ENCODE measurements at regions not wholly inside any gene's neighbourhood (a gene's known extent, or its start where the extent isn't known, plus 50 kb on each side); places are given as distances from the start of the nearest gene placed in this dataset.

DNA sequence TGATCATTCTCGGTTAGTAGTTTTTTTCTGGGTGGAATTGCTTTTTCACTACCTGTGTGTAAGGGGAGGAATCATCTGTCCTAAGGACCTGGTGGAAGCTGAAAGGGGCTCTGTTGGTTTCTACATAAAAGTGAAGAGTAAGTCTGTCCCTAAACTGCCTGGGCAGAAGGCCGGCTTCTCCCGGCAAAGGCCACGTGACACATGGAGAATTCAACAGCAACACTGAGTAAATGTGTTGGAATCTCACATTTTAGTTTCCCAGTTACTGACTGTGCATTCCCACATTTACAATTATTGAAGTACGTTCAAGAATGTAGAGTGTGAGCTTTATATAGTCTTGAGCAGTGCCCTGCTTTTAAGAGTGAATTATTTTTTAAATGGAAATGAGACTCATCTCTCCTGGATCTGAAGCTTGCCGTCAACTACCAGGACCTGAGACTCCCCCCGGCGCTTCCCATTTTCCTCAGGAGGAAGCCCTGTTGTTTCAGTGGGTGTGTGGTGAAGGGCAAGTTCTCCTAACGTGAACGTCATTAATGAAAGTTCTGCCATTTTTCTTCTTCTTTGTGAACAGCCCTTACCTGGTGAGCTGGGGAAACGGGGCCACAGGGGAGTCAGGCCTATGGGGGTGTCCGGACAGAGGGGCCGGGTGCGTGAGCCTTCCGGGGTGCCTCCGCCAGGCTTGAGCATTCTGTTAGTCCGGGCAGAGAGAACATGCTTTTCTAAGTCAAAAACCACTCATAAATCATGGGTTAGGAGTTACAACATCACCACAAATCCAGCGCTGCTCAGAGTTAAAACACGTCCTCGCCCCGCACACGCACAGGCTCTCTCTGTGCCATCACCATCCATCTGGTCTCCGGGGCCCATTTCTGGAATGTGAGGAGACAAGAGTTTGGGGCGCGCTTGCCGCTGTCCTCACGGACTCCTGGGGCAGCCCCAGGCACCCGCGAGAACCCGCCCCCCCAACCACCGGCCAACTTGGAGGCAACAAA lies 56.6 kb upstream of the SMOC2 start:
- Histone ChIP-seq H3K4me1 (ENCODE audit: control insufficient read depth, insufficient read depth, low read length) (no peaks in the 10 kb centered on the region), H3K4me3 (ENCODE audit: low read length) (no peak overlapping the region), H3K9me3 (ENCODE audit: control insufficient read depth, low read length) (peaks cover 14% of the 10 kb centered on the region), H3K27ac (ENCODE audit: low read depth, low read length) (no peak overlapping the region), H3K9ac (ENCODE audit: extremely low read depth, low read length, poor library complexity, severe bottlenecking) (no peak overlapping the region), H3K36me3 (ENCODE audit: control insufficient read depth, insufficient read depth, low read length) (no peaks in the 10 kb centered on the region), H3K27me3 (ENCODE audit: control insufficient read depth, insufficient read depth, low read length, poor library complexity, severe bottlenecking) (no peaks in the 10 kb centered on the region)
- TF ChIP-seq, protein P1, sequence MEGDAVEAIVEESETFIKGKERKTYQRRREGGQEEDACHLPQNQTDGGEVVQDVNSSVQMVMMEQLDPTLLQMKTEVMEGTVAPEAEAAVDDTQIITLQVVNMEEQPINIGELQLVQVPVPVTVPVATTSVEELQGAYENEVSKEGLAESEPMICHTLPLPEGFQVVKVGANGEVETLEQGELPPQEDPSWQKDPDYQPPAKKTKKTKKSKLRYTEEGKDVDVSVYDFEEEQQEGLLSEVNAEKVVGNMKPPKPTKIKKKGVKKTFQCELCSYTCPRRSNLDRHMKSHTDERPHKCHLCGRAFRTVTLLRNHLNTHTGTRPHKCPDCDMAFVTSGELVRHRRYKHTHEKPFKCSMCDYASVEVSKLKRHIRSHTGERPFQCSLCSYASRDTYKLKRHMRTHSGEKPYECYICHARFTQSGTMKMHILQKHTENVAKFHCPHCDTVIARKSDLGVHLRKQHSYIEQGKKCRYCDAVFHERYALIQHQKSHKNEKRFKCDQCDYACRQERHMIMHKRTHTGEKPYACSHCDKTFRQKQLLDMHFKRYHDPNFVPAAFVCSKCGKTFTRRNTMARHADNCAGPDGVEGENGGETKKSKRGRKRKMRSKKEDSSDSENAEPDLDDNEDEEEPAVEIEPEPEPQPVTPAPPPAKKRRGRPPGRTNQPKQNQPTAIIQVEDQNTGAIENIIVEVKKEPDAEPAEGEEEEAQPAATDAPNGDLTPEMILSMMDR (conservative IDR thresholded peaks at IDR 0.05), result no peak
- Mint-ChIP-seq H3K9me3 (peaks cover 26% of the 10 kb centered on the region), H3K27ac (no peak overlapping the region), H3K4me1 (peaks cover 2% of the 10 kb centered on the region), H3K36me3 (ENCODE audit: low read depth) (no peaks in the 10 kb centered on the region), H3K27me3 (ENCODE audit: insufficient read depth) (no peaks in the 10 kb centered on the region), H3K4me3 (no peak overlapping the region)
- DNase-seq, result no peak
- WGBS, 2 experiments (ENCODE audit: insufficient coverage in 1 of 2, insufficient read length in 1 of 2), result 94 to 96% methylated on average over 17 to 31 of the region's 31 CpGs

DNA sequence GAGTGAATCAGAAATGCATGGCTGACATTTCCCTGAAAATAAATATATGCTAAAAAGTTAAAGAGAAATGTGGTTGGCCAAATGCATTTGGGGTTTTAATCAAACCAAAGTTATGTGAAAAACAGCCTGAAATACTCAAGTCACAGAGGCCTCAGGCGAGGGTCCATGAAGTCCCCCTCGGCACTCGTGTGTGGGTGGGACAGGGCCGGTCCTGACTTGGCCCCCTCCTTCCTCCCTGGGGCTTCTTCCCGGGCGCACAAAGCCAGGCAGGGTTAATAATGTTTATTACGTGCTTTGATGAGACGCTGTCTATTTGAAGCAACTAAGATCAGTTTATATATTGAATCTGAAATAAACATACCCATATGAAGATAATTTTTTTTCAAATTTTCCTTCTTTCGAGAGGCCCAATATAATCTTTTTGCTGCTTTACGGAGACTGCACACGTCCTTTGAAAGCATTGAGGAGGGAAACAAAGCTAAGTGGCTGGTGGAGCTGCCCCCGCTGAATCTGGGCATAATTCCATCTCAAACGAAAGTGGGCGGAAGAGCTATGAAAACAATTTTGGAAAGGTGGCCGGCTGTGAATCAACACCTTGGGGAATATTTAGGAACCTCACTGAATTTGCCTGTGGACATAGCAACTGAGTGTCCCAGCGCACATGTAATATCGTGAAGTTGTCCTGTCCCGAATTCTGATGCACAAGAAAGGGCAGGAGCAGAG lies 55.8 kb upstream of the SMOC2 start:
- Mint-ChIP-seq H3K36me3 (ENCODE audit: low read depth) (no peaks in the 10 kb centered on the region), H3K4me3 (no peak overlapping the region), H3K27me3 (ENCODE audit: insufficient read depth) (no peaks in the 10 kb centered on the region), H3K4me1 (peaks cover 6% of the 10 kb centered on the region), H3K27ac (no peak overlapping the region), H3K9me3 (peaks cover 17% of the 10 kb centered on the region)
- Histone ChIP-seq H3K9me3 (ENCODE audit: control insufficient read depth, low read length) (peaks cover 6% of the 10 kb centered on the region), H3K9ac (ENCODE audit: extremely low read depth, low read length, poor library complexity, severe bottlenecking) (no peak overlapping the region), H3K4me3 (ENCODE audit: low read length) (no peak overlapping the region), H3K27me3 (ENCODE audit: control insufficient read depth, insufficient read depth, low read length, poor library complexity, severe bottlenecking) (no peaks in the 10 kb centered on the region), H3K4me1 (ENCODE audit: control insufficient read depth, insufficient read depth, low read length) (no peaks in the 10 kb centered on the region), H3K36me3 (ENCODE audit: control insufficient read depth, insufficient read depth, low read length) (no peaks in the 10 kb centered on the region), H3K27ac (ENCODE audit: low read depth, low read length) (no peak overlapping the region)
- WGBS, 2 experiments (ENCODE audit: insufficient coverage in 1 of 2, insufficient read length in 1 of 2), result 94 to 95% methylated on average over 9 to 16 of the region's 18 CpGs
- DNase-seq, result no peak
- TF ChIP-seq, protein P1 (conservative IDR thresholded peaks at IDR 0.05), result no peak

DNA sequence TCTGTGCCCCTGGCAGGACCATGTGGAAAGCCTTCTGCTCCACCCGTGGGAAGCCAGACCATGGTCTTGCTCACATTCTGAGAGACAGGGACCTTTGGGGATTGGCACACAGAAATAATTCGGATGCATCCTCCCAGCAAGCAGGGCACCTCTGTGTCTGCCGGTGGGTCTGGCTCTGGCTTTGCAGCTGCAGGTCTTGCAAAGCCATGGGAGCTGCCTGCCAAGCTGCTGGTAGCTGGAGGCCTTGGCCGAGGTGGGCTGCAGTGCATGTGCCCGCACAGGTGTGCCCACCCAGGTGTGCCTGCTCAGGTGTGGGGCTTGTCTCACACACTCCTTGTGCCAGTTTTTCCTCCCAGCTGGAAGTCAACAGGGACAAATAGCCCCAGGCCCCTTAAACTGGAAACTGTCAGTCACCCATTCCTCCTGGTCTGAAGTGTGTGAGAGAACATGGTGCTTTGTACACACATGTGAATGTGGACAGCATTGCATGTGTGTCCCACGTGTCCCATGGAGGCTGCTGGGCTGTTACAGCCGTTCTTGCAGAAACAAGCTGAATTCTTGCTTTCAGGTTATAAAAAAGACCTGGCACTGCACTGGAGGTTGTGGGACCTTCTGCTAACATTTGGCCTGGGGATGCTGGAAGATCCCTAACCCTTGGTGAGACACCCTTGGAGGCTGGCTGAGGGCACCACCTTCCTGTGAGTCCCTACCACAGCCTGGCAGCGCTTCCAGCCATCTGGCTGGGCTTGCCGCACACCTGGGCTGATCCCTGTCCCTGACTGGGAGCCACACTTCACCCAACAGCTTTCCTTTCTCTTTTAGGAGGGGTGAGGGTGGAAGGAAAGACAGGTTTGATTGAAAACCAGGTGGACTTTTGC lies 54.9 kb upstream of the SMOC2 start:
- Histone ChIP-seq H3K4me3 (ENCODE audit: low read length) (no peak overlapping the region), H3K9me3 (ENCODE audit: control insufficient read depth, low read length) (no peaks in the 10 kb centered on the region), H3K36me3 (ENCODE audit: control insufficient read depth, insufficient read depth, low read length) (no peaks in the 10 kb centered on the region), H3K27me3 (ENCODE audit: control insufficient read depth, insufficient read depth, low read length, poor library complexity, severe bottlenecking) (no peaks in the 10 kb centered on the region), H3K27ac (ENCODE audit: low read depth, low read length) (no peak overlapping the region), H3K4me1 (ENCODE audit: control insufficient read depth, insufficient read depth, low read length) (no peaks in the 10 kb centered on the region), H3K9ac (ENCODE audit: extremely low read depth, low read length, poor library complexity, severe bottlenecking) (no peak overlapping the region)
- Mint-ChIP-seq H3K27ac (no peak overlapping the region), H3K4me1 (peaks cover 6% of the 10 kb centered on the region), H3K4me3 (no peak overlapping the region), H3K9me3 (peaks cover 8% of the 10 kb centered on the region), H3K36me3 (ENCODE audit: low read depth) (no peaks in the 10 kb centered on the region), H3K27me3 (ENCODE audit: insufficient read depth) (no peaks in the 10 kb centered on the region)
- 92% methylated on average over 7 to 9 of the region's 9 CpGs for WGBS, 2 experiments (ENCODE audit: insufficient coverage in 1 of 2, insufficient read length in 1 of 2)
- no peak for DNase-seq
- TF ChIP-seq, protein P1 (conservative IDR thresholded peaks at IDR 0.05), result no peak

All from endodermal cell (in vitro differentiated cells).